HepG2 (cell line): ENCODE measurements at regions not wholly inside any gene's neighbourhood (a gene's known extent, or its start where the extent isn't known, plus 50 kb on each side); places are given as distances from the start of the nearest gene placed in this dataset.

Experiments used
- ATAC-seq: fragments of 200-7000 bp; cut with Tn5 transposase; 3 replicates; pipeline ENCODE4 v1.9.1; 2020; ENCODE audit warnings: mild to moderate bottlenecking, moderate library complexity
- BruUV-seq: library from RNA; stranded (reverse); fragments of 400-500 nt; replicated peaks from 2 replicates; lab custom pipeline; 2021; lab: Mats Ljungman, UMichigan
- CTCF ChIA-PET: fragments of 300-600 bp; formaldehyde crosslinking; extraction: SDS; loops from one replicate; lab custom pipeline; 2021; ENCODE audit warnings: low total read pairs, inconsistent platforms, low intra/inter-chr PET ratio; lab: Yijun Ruan, JAX
- POLR2A ChIA-PET: fragments of 350-600 bp; sonication (Branson Sonifier 250); formaldehyde crosslinking; loops from one replicate; lab custom pipeline; 2020; ENCODE audit warnings: antibody characterized with exemption, inconsistent platforms; lab: Yijun Ruan, JAX
- DNase-seq: peaks from one replicate; pipeline ENCODE4 v3.0.0-alpha.2; 2015; ENCODE audit warnings: low spot score
- FAIRE-seq: peaks from 3 replicates; lab custom pipeline; 2011; peaks lifted over from hg19 to GRCh38; lab: Jason Lieb, UNC
- H2AFZ ChIP-seq: one replicate; pipeline ENCODE4 v1.6.1; 2011; ENCODE audit warnings: low read length, inconsistent platforms
- H3K27ac ChIP-seq: fragments of 300-600 bp; 3 replicates; pipeline ENCODE4 v1.8.0; 2011; ENCODE audit warnings: mixed run types, mild to moderate bottlenecking, mixed read lengths, low read length, inconsistent platforms; ENCODE audit not compliant: insufficient read depth; ENCODE audit errors: extremely low read length
- H3K27me3 ChIP-seq, 2 experiments: fragments of 200-600 bp in 1 of 2; 2 replicates in 1 of 2; 3 replicates in 1 of 2; pipeline versions ENCODE4 v1.6.0 to v1.8.0; 2011; ENCODE audit warnings: low read length in 2 of 2, mild to moderate bottlenecking in 2 of 2, moderate library complexity in 2 of 2, inconsistent platforms in 1 of 2; ENCODE audit not compliant: insufficient read depth in 2 of 2, control insufficient read depth in 1 of 2
- H3K36me3 ChIP-seq, 2 experiments: fragments of 200-600 bp in 1 of 2; replicated peaks in 1 of 2; 2 replicates in 1 of 2; 3 replicates in 1 of 2; pipeline versions ENCODE4 v1.5.1 to v1.8.0; 2011; ENCODE audit warnings: low read length in 2 of 2, inconsistent platforms in 1 of 2; ENCODE audit not compliant: insufficient read depth in 2 of 2, control insufficient read depth in 1 of 2
- H3K4me1 ChIP-seq: 2 replicates; pipeline ENCODE4 v1.5.1; 2012; ENCODE audit warnings: low read length, inconsistent platforms; ENCODE audit not compliant: insufficient read depth
- H3K4me2 ChIP-seq: 2 replicates; pipeline ENCODE4 v1.6.0; 2011; ENCODE audit warnings: low read depth, low read length, inconsistent platforms
- H3K4me3 ChIP-seq, 3 experiments: fragments of 200-600 bp in 1 of 3; sonication (generic), shearing (Covaris generic) in 1 of 3; replicated peaks in 1 of 3; 2 replicates each; pipeline ENCODE4 v1.5.1; 2011 to 2016; ENCODE audit warnings: low read length in 3 of 3, inconsistent platforms in 2 of 3, low read depth in 2 of 3, mild to moderate bottlenecking in 2 of 3, control low read depth in 1 of 3, mixed read lengths in 1 of 3; ENCODE audit not compliant: insufficient read depth in 1 of 3
- H3K79me2 ChIP-seq: one replicate; pipeline ENCODE4 v1.6.1; 2011; ENCODE audit warnings: low read length, inconsistent platforms; ENCODE audit not compliant: insufficient read depth
- H3K9ac ChIP-seq: 2 replicates; pipeline ENCODE4 v1.6.0; 2011; ENCODE audit warnings: mild to moderate bottlenecking, low read depth, low read length, inconsistent platforms; ENCODE audit not compliant: insufficient read depth
- H3K9me3 ChIP-seq: 2 replicates; pipeline ENCODE4 v1.5.1; 2012; ENCODE audit warnings: mild to moderate bottlenecking, low read length
- H4K20me1 ChIP-seq: 2 replicates; pipeline ENCODE4 v1.6.0; 2011; ENCODE audit warnings: inconsistent platforms, mild to moderate bottlenecking, low read length, moderate library complexity; ENCODE audit not compliant: insufficient read depth
- BHLHE40 ChIP-seq: IDR thresholded peaks from 2 replicates; pipeline ENCODE4 v1.6.1; 2011; ENCODE audit warnings: low read length, improper control_type of control experiment
- REPIN1 ChIP-seq: sonication (generic); formaldehyde crosslinking; IDR thresholded peaks from 2 replicates; pipeline ENCODE4 v1.8.0; 2022; ENCODE audit warnings: missing genetic modification reagents, low read depth, mild to moderate bottlenecking, borderline replicate concordance
- TOPORS ChIP-seq: sonication (generic); formaldehyde crosslinking; IDR thresholded peaks from 2 replicates; pipeline ENCODE4 v1.8.0; 2023; ENCODE audit warnings: mild to moderate bottlenecking, missing genetic modification reagents
- ZNF205 ChIP-seq: IDR thresholded peaks from 2 replicates; pipeline ENCODE4 v1.6.1; 2018; ENCODE audit warnings: missing biosample characterization, missing genetic modification reagents
- WGBS: methylation state at CpG from one replicate; pipeline ENCODE4 v1.1.6; 2017; ENCODE audit warnings: low lambda C conversion rate; 5-methylcytosine and 5-hydroxymethylcytosine counted together
- in situ Hi-C: cut with HindIII; loops from 2 replicates; pipeline ENCODE4 v1.10.0; 2017; ENCODE audit warnings: low pct_unique_long_range_greater_than_20kb; ENCODE audit not compliant: extremely low pct_ligation_motif_present
- intact Hi-C: fragments of 100-400 bp; cut with micrococcal nuclease; formaldehyde crosslinking; loops from one replicate; pipeline ENCODE4 v1.10.0; 2022; ENCODE audit not compliant: unreplicated experiment
- TF ChIP-seq, protein P1 (sequence below): sonication (generic); formaldehyde crosslinking; IDR thresholded peaks from one replicate; pipeline ENCODE4 v1.5.1; 2020; ENCODE audit warnings: mild to moderate bottlenecking, missing genetic modification reagents; ENCODE audit errors: not compliant biosample characterization

DNA sequence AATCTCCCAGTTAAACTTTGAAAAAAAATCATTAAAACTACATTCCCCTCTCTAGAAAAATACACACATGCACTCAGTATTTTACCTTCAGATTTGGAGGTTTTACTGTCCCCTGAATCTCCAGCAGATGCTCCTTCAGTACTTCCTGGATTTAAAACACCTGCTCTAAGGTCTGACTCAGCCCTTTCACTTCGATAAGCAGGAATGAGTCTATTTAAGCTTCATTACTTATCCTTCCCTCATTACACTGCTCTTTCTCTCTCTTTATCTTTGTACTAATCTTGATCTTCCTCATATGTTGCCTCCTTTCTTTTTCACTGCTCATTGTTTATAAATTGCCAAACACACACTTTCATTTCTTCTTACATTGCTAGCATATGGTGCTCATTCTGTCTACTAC is 443.9 kb downstream of the DIPK2A start (continued):
- TF ChIP-seq, protein P1, sequence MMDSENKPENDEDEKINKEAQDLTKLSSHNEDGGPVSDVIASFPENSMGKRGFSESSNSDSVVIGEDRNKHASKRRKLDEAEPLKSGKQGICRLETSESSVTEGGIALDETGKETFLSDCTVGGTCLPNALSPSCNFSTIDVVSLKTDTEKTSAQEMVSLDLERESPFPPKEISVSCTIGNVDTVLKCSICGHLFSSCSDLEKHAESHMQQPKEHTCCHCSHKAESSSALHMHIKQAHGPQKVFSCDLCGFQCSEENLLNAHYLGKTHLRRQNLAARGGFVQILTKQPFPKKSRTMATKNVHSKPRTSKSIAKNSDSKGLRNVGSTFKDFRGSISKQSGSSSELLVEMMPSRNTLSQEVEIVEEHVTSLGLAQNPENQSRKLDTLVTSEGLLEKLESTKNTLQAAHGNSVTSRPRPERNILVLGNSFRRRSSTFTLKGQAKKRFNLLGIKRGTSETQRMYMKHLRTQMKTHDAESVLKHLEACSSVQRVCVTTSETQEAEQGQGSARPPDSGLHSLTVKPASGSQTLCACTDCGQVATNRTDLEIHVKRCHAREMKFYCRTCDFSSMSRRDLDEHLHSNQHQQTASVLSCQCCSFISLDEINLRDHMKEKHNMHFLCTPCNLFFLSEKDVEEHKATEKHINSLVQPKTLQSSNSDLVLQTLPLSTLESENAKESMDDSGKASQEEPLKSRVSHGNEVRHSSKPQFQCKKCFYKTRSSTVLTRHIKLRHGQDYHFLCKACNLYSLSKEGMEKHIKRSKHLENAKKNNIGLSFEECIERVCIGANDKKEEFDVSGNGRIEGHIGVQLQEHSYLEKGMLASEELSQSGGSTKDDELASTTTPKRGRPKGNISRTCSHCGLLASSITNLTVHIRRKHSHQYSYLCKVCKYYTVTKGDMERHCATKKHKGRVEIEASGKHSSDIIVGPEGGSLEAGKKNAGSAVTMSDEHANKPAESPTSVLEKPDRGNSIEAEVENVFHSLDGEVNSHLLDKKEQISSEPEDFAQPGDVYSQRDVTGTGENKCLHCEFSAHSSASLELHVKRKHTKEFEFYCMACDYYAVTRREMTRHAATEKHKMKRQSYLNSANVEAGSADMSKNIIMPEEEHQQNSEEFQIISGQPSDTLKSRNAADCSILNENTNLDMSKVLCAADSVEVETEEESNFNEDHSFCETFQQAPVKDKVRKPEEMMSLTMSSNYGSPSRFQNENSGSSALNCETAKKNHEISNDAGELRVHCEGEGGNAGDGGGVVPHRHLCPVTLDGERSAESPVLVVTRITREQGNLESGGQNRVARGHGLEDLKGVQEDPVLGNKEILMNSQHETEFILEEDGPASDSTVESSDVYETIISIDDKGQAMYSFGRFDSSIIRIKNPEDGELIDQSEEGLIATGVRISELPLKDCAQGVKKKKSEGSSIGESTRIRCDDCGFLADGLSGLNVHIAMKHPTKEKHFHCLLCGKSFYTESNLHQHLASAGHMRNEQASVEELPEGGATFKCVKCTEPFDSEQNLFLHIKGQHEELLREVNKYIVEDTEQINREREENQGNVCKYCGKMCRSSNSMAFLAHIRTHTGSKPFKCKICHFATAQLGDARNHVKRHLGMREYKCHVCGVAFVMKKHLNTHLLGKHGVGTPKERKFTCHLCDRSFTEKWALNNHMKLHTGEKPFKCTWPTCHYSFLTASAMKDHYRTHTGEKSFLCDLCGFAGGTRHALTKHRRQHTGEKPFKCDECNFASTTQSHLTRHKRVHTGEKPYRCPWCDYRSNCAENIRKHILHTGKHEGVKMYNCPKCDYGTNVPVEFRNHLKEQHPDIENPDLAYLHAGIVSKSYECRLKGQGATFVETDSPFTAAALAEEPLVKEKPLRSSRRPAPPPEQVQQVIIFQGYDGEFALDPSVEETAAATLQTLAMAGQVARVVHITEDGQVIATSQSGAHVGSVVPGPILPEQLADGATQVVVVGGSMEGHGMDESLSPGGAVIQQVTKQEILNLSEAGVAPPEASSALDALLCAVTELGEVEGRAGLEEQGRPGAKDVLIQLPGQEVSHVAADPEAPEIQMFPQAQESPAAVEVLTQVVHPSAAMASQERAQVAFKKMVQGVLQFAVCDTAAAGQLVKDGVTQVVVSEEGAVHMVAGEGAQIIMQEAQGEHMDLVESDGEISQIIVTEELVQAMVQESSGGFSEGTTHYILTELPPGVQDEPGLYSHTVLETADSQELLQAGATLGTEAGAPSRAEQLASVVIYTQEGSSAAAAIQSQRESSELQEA (CRISPR knock-in tag), result no peak
- TF ChIP-seq TOPORS (CRISPR knock-in tag), result no peak
- TF ChIP-seq, all 625 proteins: peak for 0

DNA sequence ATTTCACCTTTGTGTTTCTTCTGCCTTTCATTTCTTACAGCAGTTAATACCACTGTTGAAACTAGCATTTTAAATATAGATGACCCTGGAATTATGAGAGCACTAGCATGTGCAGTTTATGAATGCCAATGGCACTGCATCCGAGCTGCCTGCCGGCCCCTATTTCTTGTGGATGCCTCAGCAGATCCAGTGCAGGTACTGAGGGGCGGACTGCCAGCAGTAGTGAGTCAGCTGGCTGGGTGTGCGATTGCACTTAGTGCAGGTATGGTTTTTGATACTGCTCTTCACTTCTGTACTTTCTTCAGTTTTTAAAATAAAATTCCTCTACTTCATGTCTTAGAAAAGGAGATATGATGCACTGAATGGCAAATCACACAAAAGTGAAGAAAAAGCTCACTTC is 453.0 kb downstream of the DIPK2A start:
- Histone ChIP-seq H3K27me3 (no peaks in the 10 kb centered on the region; a peak in 1 of 5 replicates), H3K79me2 (no peaks in the 10 kb centered on the region), H4K20me1 (no peaks in the 10 kb centered on the region), H3K9ac (no peak overlapping the region), H3K4me1 (no peaks in the 10 kb centered on the region), H3K27ac (no peak overlapping the region), H3K36me3 (no peaks in the 10 kb centered on the region), H2AFZ (no peak overlapping the region), H3K9me3 (no peaks in the 10 kb centered on the region), H3K4me2 (no peak overlapping the region), H3K4me3 (no peak overlapping the region)
- intact Hi-C loops (no loop called here), in situ Hi-C loops (no loop called here)
- ChIA-PET CTCF (no interaction called here), POLR2A (no interaction called here)
- DNase-seq (no peak), ATAC-seq (no peak), FAIRE-seq (no peak)
- BruUV-seq, result no TSS peak
- TF ChIP-seq BHLHE40 (no peak), REPIN1 (no peak), ZNF205 (CRISPR knock-in tag) (no peak)
- 0% methylated on average over 4 of the region's 4 CpGs for WGBS
